ENCODE measurements at regions not wholly inside any gene's neighbourhood (a gene's known extent, or its start where the extent isn't known, plus 50 kb on each side); places are given as distances from the start of the nearest gene placed in this dataset.

GRCh38 chr12:97313471-97314190 lies 149.0 kb upstream of the RMST start:
- Histone ChIP-seq H3K27me3 (no peaks in the 10 kb centered on the region), H3K27ac (no peak overlapping the region), H3K36me3 (no peaks in the 10 kb centered on the region), H3K9me3 (no peaks in the 10 kb centered on the region), H3K4me3 (no peak overlapping the region), H3K4me1 (no peaks in the 10 kb centered on the region)
- intact Hi-C loops (cut with DNase I): no loop called here
- no peak for TF ChIP-seq CTCF (IDR thresholded peaks at IDR 0.05)
- no peak for DNase-seq (ENCODE audit: low spot score in 2 of 2)

- no peak for DNase-seq (ENCODE audit: low spot score in 2 of 2)
- intact Hi-C loops (cut with DNase I): no loop called here
- Histone ChIP-seq H3K36me3 (no peaks in the 10 kb centered on the region), H3K9me3 (no peaks in the 10 kb centered on the region), H3K27ac (no peak overlapping the region), H3K27me3 (no peaks in the 10 kb centered on the region), H3K4me3 (no peak overlapping the region), H3K4me1 (no peaks in the 10 kb centered on the region)
- TF ChIP-seq CTCF (IDR thresholded peaks at IDR 0.05): no peak
These were observed 146.3 kb upstream of the RMST start for GRCh38 chr12:97316321-97316720.

GRCh38 chr12:97321621-97322020 lies 141.0 kb upstream of the RMST start:
- Histone ChIP-seq H3K4me1 (no peaks in the 10 kb centered on the region), H3K27me3 (no peaks in the 10 kb centered on the region), H3K4me3 (no peak overlapping the region), H3K9me3 (no peaks in the 10 kb centered on the region), H3K36me3 (no peaks in the 10 kb centered on the region), H3K27ac (no peak overlapping the region)
- intact Hi-C loops (cut with DNase I): no loop called here
- no peak for DNase-seq (ENCODE audit: low spot score in 2 of 2)
- TF ChIP-seq CTCF (IDR thresholded peaks at IDR 0.05): no peak

GRCh38 chr12:97322388-97322787 lies 140.2 kb upstream of the RMST start:
- no peak for DNase-seq (ENCODE audit: low spot score in 2 of 2)
- Histone ChIP-seq H3K9me3 (no peaks in the 10 kb centered on the region), H3K27ac (no peak overlapping the region), H3K36me3 (no peaks in the 10 kb centered on the region), H3K4me1 (no peaks in the 10 kb centered on the region), H3K27me3 (no peaks in the 10 kb centered on the region), H3K4me3 (no peak overlapping the region)
- no peak for TF ChIP-seq CTCF (IDR thresholded peaks at IDR 0.05)
- intact Hi-C loops (cut with DNase I): no loop called here

GRCh38 chr12:97323154-97323553 lies 139.4 kb upstream of the RMST start:
- Histone ChIP-seq H3K4me3 (no peak overlapping the region), H3K9me3 (no peaks in the 10 kb centered on the region), H3K4me1 (no peaks in the 10 kb centered on the region), H3K27ac (no peak overlapping the region), H3K27me3 (no peaks in the 10 kb centered on the region), H3K36me3 (no peaks in the 10 kb centered on the region)
- intact Hi-C loops (cut with DNase I): no loop called here
- no peak for TF ChIP-seq CTCF (IDR thresholded peaks at IDR 0.05)
- no peak for DNase-seq (ENCODE audit: low spot score in 2 of 2)

GRCh38 chr12:97324471-97324870 lies 138.1 kb upstream of the RMST start:
- TF ChIP-seq CTCF (IDR thresholded peaks at IDR 0.05): no peak
- Histone ChIP-seq H3K36me3 (no peaks in the 10 kb centered on the region), H3K4me1 (no peaks in the 10 kb centered on the region), H3K27ac (no peak overlapping the region), H3K9me3 (no peaks in the 10 kb centered on the region), H3K27me3 (no peaks in the 10 kb centered on the region), H3K4me3 (no peak overlapping the region)
- intact Hi-C loops (cut with DNase I): no loop called here
- no peak for DNase-seq (ENCODE audit: low spot score in 2 of 2)

Data from ascending aorta (tissue), 2 donors.